CD8-positive, alpha-beta memory T cell (primary cell): ENCODE measurements at regions not wholly inside any gene's neighbourhood (a gene's known extent, or its start where the extent isn't known, plus 50 kb on each side); places are given as distances from the start of the nearest gene placed in this dataset.

ENCODE experiments used
- CTCF ChIA-PET: fragments of 350-600 bp; sonication (Branson Sonifier 250); formaldehyde crosslinking; loops from one replicate; lab custom pipeline; 2021; ENCODE audit warnings: antibody characterized with exemption; lab: Charles Lee
- POLR2A ChIA-PET: fragments of 350-600 bp; sonication (Branson Sonifier 250); formaldehyde crosslinking; loops from one replicate; lab custom pipeline; 2021; ENCODE audit warnings: antibody characterized with exemption; lab: Charles Lee
- DNase-seq, 5 donors: peaks; one replicate each; pipeline versions ENCODE4 v3.0.0 to v3.0.0-alpha.2; 2020 to 2022; ENCODE audit warnings: mixed read lengths in 1 of 5
- H3K27ac ChIP-seq: one replicate; pipeline ENCODE4 v1.7.0; 2013; ENCODE audit warnings: low read depth, mild to moderate bottlenecking, low read length, moderate library complexity
- H3K27me3 ChIP-seq: 2 replicates; pipeline ENCODE4 v1.7.0; 2013; ENCODE audit warnings: low read length, mild to moderate bottlenecking; ENCODE audit not compliant: insufficient read depth, poor library complexity, severe bottlenecking
- H3K36me3 ChIP-seq: 2 replicates; pipeline ENCODE4 v1.7.0; 2013; ENCODE audit warnings: mild to moderate bottlenecking, low read length, moderate library complexity; ENCODE audit not compliant: insufficient read depth
- H3K4me1 ChIP-seq: 2 replicates; pipeline ENCODE4 v1.7.0; 2013; ENCODE audit warnings: mild to moderate bottlenecking, low read length, moderate library complexity; ENCODE audit not compliant: insufficient read depth
- H3K4me3 ChIP-seq: 2 replicates; pipeline ENCODE4 v1.7.0; 2013; ENCODE audit warnings: mild to moderate bottlenecking, low read length
- H3K9me3 ChIP-seq: 2 replicates; pipeline ENCODE4 v1.7.0; 2013; ENCODE audit warnings: mild to moderate bottlenecking, low read length
- H3K27ac Mint-ChIP-seq, 8 donors: one replicate each; pipeline ENCODE4 v1.8.0; 2020 to 2021; ENCODE audit warnings: mixed read lengths in 8 of 8, mild to moderate bottlenecking in 6 of 8, inconsistent platforms in 3 of 8, moderate library complexity in 3 of 8
- H3K27me3 Mint-ChIP-seq, 2 donors: one replicate each; pipeline ENCODE4 v1.8.0; 2020 to 2021; ENCODE audit warnings: mixed read lengths in 2 of 2, mild to moderate bottlenecking in 1 of 2, moderate library complexity in 1 of 2
- H3K36me3 Mint-ChIP-seq, 3 donors: one replicate each; pipeline ENCODE4 v1.8.0; 2020 to 2021; ENCODE audit warnings: mixed read lengths in 3 of 3, inconsistent platforms in 1 of 3, mild to moderate bottlenecking in 1 of 3
- H3K4me1 Mint-ChIP-seq, 3 donors: one replicate each; pipeline ENCODE4 v1.8.0; 2020 to 2021; ENCODE audit warnings: mixed read lengths in 3 of 3, inconsistent platforms in 1 of 3, mild to moderate bottlenecking in 1 of 3
- H3K4me3 Mint-ChIP-seq, 7 donors: one replicate each; pipeline ENCODE4 v1.8.0; 2020 to 2021; ENCODE audit warnings: mixed read lengths in 7 of 7, mild to moderate bottlenecking in 6 of 7, moderate library complexity in 4 of 7, inconsistent platforms in 2 of 7
- H3K9me3 Mint-ChIP-seq, 5 donors: one replicate each; pipeline ENCODE4 v1.8.0; 2020 to 2022; ENCODE audit warnings: mixed read lengths in 5 of 5, mild to moderate bottlenecking in 3 of 5, moderate library complexity in 2 of 5, inconsistent platforms in 1 of 5

GRCh38 chr14:39857376-39858055, 425.3 kb upstream of the FBXO33 start:
- CTCF ChIA-PET: no interaction called here
- H3K36me3 Mint-ChIP-seq: no peaks in the 10 kb centered on the region
- H3K27me3 Mint-ChIP-seq: peaks cover 0 to 3% of the 10 kb centered on the region in 2 donors
- H3K27ac ChIP-seq: no peak overlapping the region
- no peaks in the 10 kb centered on the region for H3K9me3 ChIP-seq
- no peaks in the 10 kb centered on the region for H3K36me3 ChIP-seq
- no peak overlapping the region for H3K4me3 Mint-ChIP-seq
- H3K27ac Mint-ChIP-seq: peak overlapping the region in 1 of 8 donors; percentile 24
- peaks cover 0 to 3% (median 0%) of the 10 kb centered on the region in 5 donors for H3K9me3 Mint-ChIP-seq
- DNase-seq: no peak
- POLR2A ChIA-PET: no interaction called here
- H3K4me3 ChIP-seq: no peak overlapping the region
- H3K4me1 ChIP-seq: no peaks in the 10 kb centered on the region
- H3K4me1 Mint-ChIP-seq: no peaks in the 10 kb centered on the region
- H3K27me3 ChIP-seq: no peaks in the 10 kb centered on the region

- Histone ChIP-seq H3K4me3 (no peak overlapping the region), H3K27ac (no peak overlapping the region), H3K9me3 (no peaks in the 10 kb centered on the region), H3K27me3 (no peaks in the 10 kb centered on the region), H3K4me1 (no peaks in the 10 kb centered on the region), H3K36me3 (no peaks in the 10 kb centered on the region)
- no peak for DNase-seq
- CTCF ChIA-PET: no interaction called here
- POLR2A ChIA-PET: no interaction called here
- no peak overlapping the region for H3K27ac Mint-ChIP-seq
- H3K4me1 Mint-ChIP-seq: no peaks in the 10 kb centered on the region
- no peaks in the 10 kb centered on the region for H3K36me3 Mint-ChIP-seq
- peaks cover 0 to 6% (median 3%) of the 10 kb centered on the region in 5 donors for H3K9me3 Mint-ChIP-seq
- no peak overlapping the region for H3K4me3 Mint-ChIP-seq
- H3K27me3 Mint-ChIP-seq: peaks cover 0 to 3% of the 10 kb centered on the region in 2 donors
Observed at GRCh38 chr14:39853441-39853840, 421.2 kb upstream of the FBXO33 start.

GRCh38 chr14:39851202-39851601, 419.0 kb upstream of the FBXO33 start:
- H3K27me3 Mint-ChIP-seq: peaks cover 0 to 3% of the 10 kb centered on the region in 2 donors
- H3K9me3 Mint-ChIP-seq: peaks cover 0 to 10% (median 0%) of the 10 kb centered on the region in 5 donors
- ChIA-PET CTCF (no interaction called here), POLR2A (no interaction called here)
- H3K36me3 Mint-ChIP-seq: no peaks in the 10 kb centered on the region
- H3K4me3 Mint-ChIP-seq: no peak overlapping the region
- H3K9me3 ChIP-seq: no peaks in the 10 kb centered on the region
- no peaks in the 10 kb centered on the region for H3K27me3 ChIP-seq
- no peaks in the 10 kb centered on the region for H3K4me1 ChIP-seq
- H3K4me1 Mint-ChIP-seq: no peaks in the 10 kb centered on the region
- no peak overlapping the region for H3K27ac Mint-ChIP-seq
- DNase-seq: no peak
- no peak overlapping the region for H3K4me3 ChIP-seq
- no peaks in the 10 kb centered on the region for H3K36me3 ChIP-seq
- H3K27ac ChIP-seq: no peak overlapping the region

GRCh38 chr14:39847852-39848251, 415.6 kb upstream of the FBXO33 start:
- DNase-seq: no peak
- no peaks in the 10 kb centered on the region for H3K4me1 Mint-ChIP-seq
- no peak overlapping the region for H3K4me3 Mint-ChIP-seq
- ChIA-PET POLR2A (no interaction called here), CTCF (no interaction called here)
- no peak overlapping the region for H3K4me3 ChIP-seq
- H3K9me3 ChIP-seq: no peaks in the 10 kb centered on the region
- no peak overlapping the region for H3K27ac Mint-ChIP-seq
- H3K36me3 ChIP-seq: no peaks in the 10 kb centered on the region
- no peaks in the 10 kb centered on the region for H3K36me3 Mint-ChIP-seq
- no peaks in the 10 kb centered on the region for H3K27me3 Mint-ChIP-seq
- no peaks in the 10 kb centered on the region for H3K4me1 ChIP-seq
- no peaks in the 10 kb centered on the region for H3K27me3 ChIP-seq
- peaks cover 0 to 8% (median 2%) of the 10 kb centered on the region in 5 donors for H3K9me3 Mint-ChIP-seq
- H3K27ac ChIP-seq: no peak overlapping the region

DNA sequence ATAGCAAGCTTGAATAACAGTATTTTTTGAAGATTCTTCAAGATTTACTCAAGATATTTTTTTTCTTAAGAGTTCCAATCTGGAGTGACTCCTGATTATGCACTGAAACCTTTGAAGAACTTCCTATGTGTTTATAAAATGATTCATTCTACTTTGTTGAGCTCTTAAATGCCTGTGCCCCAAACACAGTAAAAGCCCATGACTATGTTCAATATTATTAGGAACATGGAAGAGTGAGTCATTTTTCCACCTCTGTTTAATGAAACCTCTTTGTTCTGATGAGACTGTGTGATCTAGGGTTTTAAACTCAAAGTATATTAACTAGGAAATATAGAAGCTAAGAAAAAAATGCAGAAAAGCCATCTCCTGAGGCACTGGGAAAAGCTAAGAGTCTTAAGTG, 415.0 kb upstream of the FBXO33 start:
- no peak overlapping the region for H3K27ac Mint-ChIP-seq
- no peaks in the 10 kb centered on the region for H3K27me3 ChIP-seq
- H3K4me1 Mint-ChIP-seq: no peaks in the 10 kb centered on the region
- H3K4me1 ChIP-seq: no peaks in the 10 kb centered on the region
- H3K27me3 Mint-ChIP-seq: no peaks in the 10 kb centered on the region
- H3K9me3 Mint-ChIP-seq: peaks cover 0 to 8% (median 2%) of the 10 kb centered on the region in 5 donors
- H3K4me3 ChIP-seq: no peak overlapping the region
- no peaks in the 10 kb centered on the region for H3K36me3 ChIP-seq
- H3K36me3 Mint-ChIP-seq: no peaks in the 10 kb centered on the region
- DNase-seq: no peak
- H3K27ac ChIP-seq: no peak overlapping the region
- CTCF ChIA-PET: no interaction called here
- H3K4me3 Mint-ChIP-seq: no peak overlapping the region
- POLR2A ChIA-PET: no interaction called here
- H3K9me3 ChIP-seq: no peaks in the 10 kb centered on the region

GRCh38 chr14:39843881-39844280, 411.6 kb upstream of the FBXO33 start:
- no peak overlapping the region for H3K4me3 Mint-ChIP-seq
- H3K27me3 ChIP-seq: no peaks in the 10 kb centered on the region
- H3K9me3 Mint-ChIP-seq: peaks cover 0 to 10% (median 4%) of the 10 kb centered on the region in 5 donors
- no peaks in the 10 kb centered on the region for H3K9me3 ChIP-seq
- H3K27ac Mint-ChIP-seq: peak overlapping the region in 1 of 8 donors; percentile 32
- no peaks in the 10 kb centered on the region for H3K4me1 Mint-ChIP-seq
- H3K36me3 Mint-ChIP-seq: no peaks in the 10 kb centered on the region
- no peaks in the 10 kb centered on the region for H3K27me3 Mint-ChIP-seq
- H3K4me3 ChIP-seq: no peak overlapping the region
- no peak for DNase-seq
- POLR2A ChIA-PET: no interaction called here
- CTCF ChIA-PET: no interaction called here
- H3K36me3 ChIP-seq: no peaks in the 10 kb centered on the region
- H3K4me1 ChIP-seq: no peaks in the 10 kb centered on the region
- no peak overlapping the region for H3K27ac ChIP-seq

- Mint-ChIP-seq H3K27ac (no peak overlapping the region), H3K36me3 (no peaks in the 10 kb centered on the region)
- CTCF ChIA-PET: no interaction called here
Observed at GRCh38 chr14:39841088-39841487, 408.9 kb upstream of the FBXO33 start.

DNA sequence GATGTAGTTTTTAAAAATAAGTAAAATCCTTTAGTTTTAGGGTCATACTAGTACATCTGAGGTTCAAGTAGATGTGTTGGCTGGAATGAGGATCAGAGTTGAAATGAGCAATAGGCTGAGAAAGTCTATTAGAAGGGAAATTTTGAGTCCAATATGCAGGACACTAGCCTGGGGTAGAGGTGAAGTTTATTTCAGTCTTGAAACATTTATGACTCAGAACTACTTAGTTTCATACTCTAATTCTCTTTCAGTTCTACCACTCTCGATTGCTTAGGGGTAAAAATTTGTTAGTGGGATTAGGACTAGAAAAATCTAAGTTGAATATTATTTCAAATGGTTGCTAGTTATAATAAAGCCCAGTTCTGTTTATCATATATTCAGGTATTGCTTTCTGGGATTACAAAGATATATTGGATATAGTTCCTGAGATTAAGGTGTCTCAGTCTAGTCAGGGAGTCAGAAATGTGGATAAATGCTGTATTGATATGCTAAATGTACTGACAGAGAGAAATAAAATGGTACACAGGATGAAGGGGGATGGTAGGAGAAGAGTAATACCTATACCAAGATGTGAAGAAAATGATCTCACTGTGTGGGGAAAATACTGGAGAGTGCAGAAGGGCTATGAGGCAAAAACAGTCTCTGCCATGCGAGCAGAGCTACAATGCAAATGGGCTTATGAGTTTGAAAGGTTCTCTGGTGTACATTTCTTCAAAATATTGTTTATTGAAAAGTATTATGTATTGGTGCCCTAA, 395.8 kb upstream of the FBXO33 start:
- ChIA-PET POLR2A (no interaction called here), CTCF (no interaction called here)
- no peaks in the 10 kb centered on the region for H3K4me1 Mint-ChIP-seq
- no peak overlapping the region for H3K4me3 Mint-ChIP-seq
- H3K4me1 ChIP-seq: no peaks in the 10 kb centered on the region
- no peaks in the 10 kb centered on the region for H3K36me3 ChIP-seq
- no peak overlapping the region for H3K27ac Mint-ChIP-seq
- H3K4me3 ChIP-seq: no peak overlapping the region
- no peaks in the 10 kb centered on the region for H3K9me3 ChIP-seq
- no peak for DNase-seq
- no peak overlapping the region for H3K27ac ChIP-seq
- peaks cover 2 to 5% (median 4%) of the 10 kb centered on the region in 5 donors for H3K9me3 Mint-ChIP-seq
- H3K27me3 Mint-ChIP-seq: no peaks in the 10 kb centered on the region
- H3K36me3 Mint-ChIP-seq: no peaks in the 10 kb centered on the region
- H3K27me3 ChIP-seq: no peaks in the 10 kb centered on the region

More at GRCh38 chr14:39841088-39841487, 408.9 kb upstream of the FBXO33 start:
- no peak overlapping the region for H3K27ac ChIP-seq
- no peak for DNase-seq
- H3K36me3 ChIP-seq: no peaks in the 10 kb centered on the region
- Mint-ChIP-seq H3K4me1 (no peaks in the 10 kb centered on the region), H3K4me3 (no peak overlapping the region), H3K27me3 (no peaks in the 10 kb centered on the region), H3K9me3 (peaks cover 0 to 7% (median 0%) of the 10 kb centered on the region in 5 donors)
- no peaks in the 10 kb centered on the region for H3K9me3 ChIP-seq
- H3K4me3 ChIP-seq: no peak overlapping the region
- H3K27me3 ChIP-seq: no peaks in the 10 kb centered on the region
- POLR2A ChIA-PET: no interaction called here
- no peaks in the 10 kb centered on the region for H3K4me1 ChIP-seq
